CD14-positive monocyte (primary cell): ENCODE measurements at regions not wholly inside any gene's neighbourhood (a gene's known extent, or its start where the extent isn't known, plus 50 kb on each side); places are given as distances from the start of the nearest gene placed in this dataset.
"Not testable (repeated sequence)": the region's sequence is repeated elsewhere in the genome, so short reads cannot be mapped to it uniquely, and the experiment has no call there.

Experiments
- DNase-seq, 3 donors: peaks; one replicate each; pipeline ENCODE4 v3.0.0-alpha.2; 2011 to 2022
- H2AFZ ChIP-seq: 2 replicates; pipeline ENCODE4 v1.6.0; 2012; ENCODE audit warnings: mild to moderate bottlenecking, low read depth, low read length, inconsistent platforms; ENCODE audit not compliant: insufficient read depth, poor library complexity, severe bottlenecking
- H3K27ac ChIP-seq, 2 donors: 1 replicate in 1 of 2; 2 replicates in 1 of 2; pipeline ENCODE4 v1.5.1; 2012 to 2013; ENCODE audit warnings: low read length in 2 of 2, control low read depth in 1 of 2, inconsistent platforms in 1 of 2, low read depth in 1 of 2, mild to moderate bottlenecking in 1 of 2
- H3K27me3 ChIP-seq, 2 donors: one replicate each; pipeline versions ENCODE4 v1.6.0 to v1.6.1; 2011 to 2013; ENCODE audit warnings: low read length in 2 of 2; ENCODE audit not compliant: control insufficient read depth in 2 of 2, insufficient read depth in 2 of 2
- H3K36me3 ChIP-seq, 2 donors: replicated peaks in 1 of 2; 1 replicate in 1 of 2; 2 replicates in 1 of 2; pipeline versions ENCODE4 v1.5.1 to v1.6.1; 2012 to 2013; ENCODE audit warnings: low read length in 2 of 2, control low read depth in 1 of 2, inconsistent platforms in 1 of 2, mild to moderate bottlenecking in 1 of 2; ENCODE audit not compliant: insufficient read depth in 2 of 2, control insufficient read depth in 1 of 2
- H3K4me1 ChIP-seq, 2 donors: 1 replicate in 1 of 2; 2 replicates in 1 of 2; pipeline versions ENCODE4 v1.5.1 to v1.6.1; 2012 to 2013; ENCODE audit warnings: low read length in 2 of 2, control low read depth in 1 of 2, inconsistent platforms in 1 of 2, mild to moderate bottlenecking in 1 of 2, moderate library complexity in 1 of 2; ENCODE audit not compliant: insufficient read depth in 2 of 2, control insufficient read depth in 1 of 2
- H3K4me2 ChIP-seq: replicated peaks from 2 replicates; pipeline ENCODE3; 2012; ENCODE audit warnings: low read length, moderate library complexity, mild to moderate bottlenecking; ENCODE audit not compliant: poor library complexity, severe bottlenecking; ENCODE audit errors: extremely low read depth
- H3K4me3 ChIP-seq, 3 experiments: fragments of 200-600 bp in 1 of 3; sonication (generic) in 1 of 3; replicated peaks in 1 of 3; 1 replicate in 2 of 3; 2 replicates in 1 of 3; pipeline ENCODE4 v1.5.1; 2011 to 2013; ENCODE audit warnings: low read length in 3 of 3, mild to moderate bottlenecking in 3 of 3, control low read depth in 2 of 3, low read depth in 2 of 3, inconsistent platforms in 1 of 3, moderate library complexity in 1 of 3
- H3K79me2 ChIP-seq: 2 replicates; pipeline ENCODE4 v1.6.0; 2012; ENCODE audit warnings: mild to moderate bottlenecking, control low read depth, inconsistent platforms, low read length, moderate library complexity; ENCODE audit not compliant: insufficient read depth
- H3K9ac ChIP-seq: 2 replicates; pipeline ENCODE4 v1.6.0; 2017; ENCODE audit warnings: low read length, mild to moderate bottlenecking; ENCODE audit not compliant: insufficient read depth, poor library complexity, severe bottlenecking
- H3K9me3 ChIP-seq, 2 donors: replicated peaks in 1 of 2; 1 replicate in 1 of 2; 2 replicates in 1 of 2; pipeline versions ENCODE4 v1.5.1 to v1.6.1; 2012 to 2013; ENCODE audit warnings: low read length in 2 of 2, control low read depth in 1 of 2; ENCODE audit not compliant: control insufficient read depth in 1 of 2, insufficient read depth in 1 of 2
- H4K20me1 ChIP-seq: 2 replicates; pipeline ENCODE4 v1.6.0; 2012; ENCODE audit warnings: mild to moderate bottlenecking, low read length, control low read depth, moderate library complexity; ENCODE audit not compliant: insufficient read depth
- H3K27ac Mint-ChIP-seq, 7 donors: one replicate each; pipeline ENCODE4 v1.8.0; 2020; ENCODE audit warnings: mild to moderate bottlenecking in 7 of 7, mixed read lengths in 7 of 7, moderate library complexity in 6 of 7, inconsistent platforms in 2 of 7
- H3K27me3 Mint-ChIP-seq, 3 donors: one replicate each; pipeline ENCODE4 v1.8.0; 2021 to 2022; ENCODE audit warnings: low read depth in 3 of 3, mild to moderate bottlenecking in 3 of 3, mixed read lengths in 3 of 3, moderate library complexity in 3 of 3, inconsistent platforms in 1 of 3
- H3K36me3 Mint-ChIP-seq, 2 donors: one replicate each; pipeline ENCODE4 v1.8.0; 2020; ENCODE audit warnings: mixed read lengths in 2 of 2, inconsistent platforms in 1 of 2, mild to moderate bottlenecking in 1 of 2
- H3K4me1 Mint-ChIP-seq: one replicate; pipeline ENCODE4 v1.8.0; 2020; ENCODE audit warnings: mild to moderate bottlenecking, mixed read lengths
- H3K4me3 Mint-ChIP-seq, 2 donors: one replicate each; pipeline ENCODE4 v1.8.0; 2020; ENCODE audit warnings: mild to moderate bottlenecking in 2 of 2, mixed read lengths in 2 of 2, moderate library complexity in 1 of 2
- H3K9me3 Mint-ChIP-seq, 7 donors: one replicate each; pipeline ENCODE4 v1.8.0; 2020 to 2022; ENCODE audit warnings: mixed read lengths in 7 of 7, mild to moderate bottlenecking in 6 of 7, moderate library complexity in 6 of 7, inconsistent platforms in 2 of 7
- CTCF ChIP-seq: fragments of 200-600 bp; IDR thresholded peaks from one replicate; pipeline ENCODE4 v1.8.0; 2022; ENCODE audit warnings: antibody characterized with exemption, mild to moderate bottlenecking
- WGBS: methylation state at CpG from one replicate; pipeline ENCODE4 v1.1.5; 2013; ENCODE audit warnings: missing lambda C conversion rate; ENCODE audit not compliant: insufficient coverage; 5-methylcytosine and 5-hydroxymethylcytosine counted together
- intact Hi-C, 2 donors: fragments of 100-400 bp; cut with micrococcal nuclease; formaldehyde crosslinking; loops; one replicate each; pipeline versions ENCODE4 v1.15.0 to v1.15.1; 2023

DNA sequence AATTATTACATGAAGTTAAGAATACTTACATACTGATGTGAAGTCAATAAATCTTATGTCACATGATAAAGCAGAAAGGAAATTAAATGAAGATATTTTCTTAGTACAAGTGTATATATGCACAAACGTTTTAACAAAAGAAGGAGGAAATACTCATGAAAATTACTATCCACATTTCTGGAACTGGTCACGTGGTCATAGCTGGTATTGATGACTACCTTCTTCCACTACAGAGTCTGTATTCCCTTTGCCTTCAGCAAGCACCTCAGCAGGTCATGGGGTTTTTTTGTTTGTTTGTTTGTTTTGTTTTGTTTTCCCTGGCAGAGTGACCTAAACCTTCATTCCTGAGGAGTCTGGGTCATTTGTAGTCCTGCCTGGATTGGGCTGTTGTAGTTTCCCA, 174.9 kb upstream of the BANK1 start:
- H3K9ac ChIP-seq, result no peak overlapping the region
- Mint-ChIP-seq H3K27me3 (peaks cover 0 to 5% (median 0%) of the 10 kb centered on the region in 3 donors), H3K27ac (no peak overlapping the region), H3K4me3 (no peak overlapping the region), H3K36me3 (no peaks in the 10 kb centered on the region), H3K9me3 (peaks cover 2 to 23% (median 7%) of the 10 kb centered on the region in 7 donors), H3K4me1 (no peaks in the 10 kb centered on the region)
- no peaks in the 10 kb centered on the region for H3K27me3 ChIP-seq
- H2AFZ ChIP-seq, result no peak overlapping the region
- no peaks in the 10 kb centered on the region for H3K36me3 ChIP-seq
- no CpG with 5 or more reads among the region's 2 CpGs for WGBS
- no peaks in the 10 kb centered on the region for H4K20me1 ChIP-seq
- H3K79me2 ChIP-seq, result no peaks in the 10 kb centered on the region
- H3K9me3 ChIP-seq, result no peaks in the 10 kb centered on the region
- no peak overlapping the region for H3K4me3 ChIP-seq
- no peak for TF ChIP-seq CTCF
- no peak for DNase-seq
- H3K4me2 ChIP-seq, result no peak overlapping the region
- H3K27ac ChIP-seq, result no peak overlapping the region
- H3K4me1 ChIP-seq, result no peaks in the 10 kb centered on the region
- intact Hi-C loops, result no loop called here

GRCh38 chr4:101606989-101607388, 183.5 kb upstream of the BANK1 start:
- WGBS, result 100% methylated on average over 2 of the region's 3 CpGs

More at GRCh38 chr4:101606989-101607388, 183.5 kb upstream of the BANK1 start:
- H2AFZ ChIP-seq, H3K27ac Mint-ChIP-seq, H3K36me3 Mint-ChIP-seq, H3K4me2 ChIP-seq, H3K4me3 ChIP-seq, H3K9ac ChIP-seq, H3K9me3 ChIP-seq, H3K4me1 Mint-ChIP-seq, H3K36me3 ChIP-seq, H3K27ac ChIP-seq, intact Hi-C loops, H3K4me1 ChIP-seq, H3K4me3 Mint-ChIP-seq, DNase-seq, H3K79me2 ChIP-seq, H3K27me3 Mint-ChIP-seq, H3K27me3 ChIP-seq, H4K20me1 ChIP-seq: not testable (repeated sequence)
- peaks cover 2 to 14% (median 8%) of the 10 kb centered on the region in 7 donors for H3K9me3 Mint-ChIP-seq
